Neural crest cell (in vitro differentiated cells): ENCODE measurements at regions not wholly inside any gene's neighbourhood (a gene's known extent, or its start where the extent isn't known, plus 50 kb on each side); places are given as distances from the start of the nearest gene placed in this dataset.

Source experiments
- DNase-seq: peaks from one replicate; pipeline ENCODE4 v3.0.0; 2021; ENCODE audit warnings: low read depth, mixed read lengths, low spot score
- H3K27ac Mint-ChIP-seq: one replicate; pipeline ENCODE4 v1.8.0; 2021; ENCODE audit warnings: mild to moderate bottlenecking, mixed read lengths; ENCODE audit not compliant: unreplicated experiment
- H3K27me3 Mint-ChIP-seq: 2 replicates; pipeline ENCODE4 v1.8.0; 2021; ENCODE audit warnings: low read depth, mild to moderate bottlenecking, mixed read lengths
- H3K36me3 Mint-ChIP-seq: 2 replicates; pipeline ENCODE4 v1.8.0; 2021; ENCODE audit warnings: low read depth, mild to moderate bottlenecking, mixed read lengths
- H3K4me1 Mint-ChIP-seq: 2 replicates; pipeline ENCODE4 v1.8.0; 2021; ENCODE audit warnings: mixed read lengths
- H3K4me3 Mint-ChIP-seq: one replicate; pipeline ENCODE4 v1.8.0; 2021; ENCODE audit warnings: mild to moderate bottlenecking, mixed read lengths
- H3K9me3 Mint-ChIP-seq: 2 replicates; pipeline ENCODE4 v1.8.0; 2021; ENCODE audit warnings: mixed read lengths
- TF ChIP-seq, protein P1 (sequence below): fragments of 200-600 bp; sonication (generic); conservative IDR thresholded peaks from 2 replicates; pipeline ENCODE4 v1.5.0; 2021; ENCODE audit warnings: antibody characterized with exemption, mild to moderate bottlenecking

DNA sequence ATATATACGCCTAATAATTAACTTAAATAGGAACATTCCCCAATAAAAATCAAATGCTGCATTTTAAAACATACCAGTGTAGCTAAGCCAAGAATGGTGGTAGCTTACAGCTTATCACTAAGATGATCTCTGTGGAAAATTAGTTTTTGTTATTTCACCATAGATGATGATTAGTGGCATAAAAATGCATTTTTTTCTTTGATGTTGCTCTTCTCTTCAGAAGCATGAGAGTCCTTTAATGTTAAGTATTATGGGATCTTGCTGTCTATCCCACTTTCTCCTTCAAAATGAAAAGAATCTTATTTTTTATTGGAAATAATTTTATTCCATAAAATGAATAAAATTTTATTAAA is 731.0 kb downstream of the SLITRK1 start:
- Mint-ChIP-seq H3K36me3 (no peaks in the 10 kb centered on the region), H3K27ac (no peak overlapping the region), H3K27me3 (no peaks in the 10 kb centered on the region), H3K4me1 (no peaks in the 10 kb centered on the region), H3K9me3 (no peaks in the 10 kb centered on the region), H3K4me3 (no peak overlapping the region)
- no peak for DNase-seq
- TF ChIP-seq, protein P1, sequence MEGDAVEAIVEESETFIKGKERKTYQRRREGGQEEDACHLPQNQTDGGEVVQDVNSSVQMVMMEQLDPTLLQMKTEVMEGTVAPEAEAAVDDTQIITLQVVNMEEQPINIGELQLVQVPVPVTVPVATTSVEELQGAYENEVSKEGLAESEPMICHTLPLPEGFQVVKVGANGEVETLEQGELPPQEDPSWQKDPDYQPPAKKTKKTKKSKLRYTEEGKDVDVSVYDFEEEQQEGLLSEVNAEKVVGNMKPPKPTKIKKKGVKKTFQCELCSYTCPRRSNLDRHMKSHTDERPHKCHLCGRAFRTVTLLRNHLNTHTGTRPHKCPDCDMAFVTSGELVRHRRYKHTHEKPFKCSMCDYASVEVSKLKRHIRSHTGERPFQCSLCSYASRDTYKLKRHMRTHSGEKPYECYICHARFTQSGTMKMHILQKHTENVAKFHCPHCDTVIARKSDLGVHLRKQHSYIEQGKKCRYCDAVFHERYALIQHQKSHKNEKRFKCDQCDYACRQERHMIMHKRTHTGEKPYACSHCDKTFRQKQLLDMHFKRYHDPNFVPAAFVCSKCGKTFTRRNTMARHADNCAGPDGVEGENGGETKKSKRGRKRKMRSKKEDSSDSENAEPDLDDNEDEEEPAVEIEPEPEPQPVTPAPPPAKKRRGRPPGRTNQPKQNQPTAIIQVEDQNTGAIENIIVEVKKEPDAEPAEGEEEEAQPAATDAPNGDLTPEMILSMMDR = no peak

DNA sequence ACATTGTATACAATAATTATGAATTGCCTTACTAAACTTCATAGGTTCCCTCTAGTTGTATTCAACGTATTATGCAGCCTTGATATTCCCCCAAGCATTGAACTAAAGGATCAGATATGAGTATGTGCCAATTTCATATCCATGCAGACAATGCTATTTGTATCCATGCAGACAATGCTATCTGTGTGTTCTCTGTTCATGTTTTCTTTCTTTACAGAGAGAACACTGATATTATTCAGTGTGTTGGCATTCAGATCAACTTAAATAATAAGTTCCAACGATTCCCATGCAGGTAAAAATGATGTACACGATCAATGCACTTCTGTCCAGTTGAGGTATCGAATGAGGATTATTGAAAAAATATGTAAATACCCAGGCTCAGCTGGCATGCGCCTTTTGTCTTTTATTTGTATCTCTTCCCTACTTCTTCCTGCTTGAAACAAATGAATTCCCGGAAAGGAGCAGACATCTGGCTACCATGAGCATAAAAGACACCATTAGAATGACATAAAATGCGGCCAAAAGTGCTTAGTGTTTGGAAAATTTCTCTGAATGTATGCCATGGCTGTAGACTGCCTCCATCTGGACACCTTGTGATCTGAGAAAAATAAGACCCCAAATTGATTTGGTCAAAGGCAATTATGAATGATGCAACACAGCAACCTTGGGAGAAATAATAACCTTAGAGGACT is 731.5 kb downstream of the SLITRK1 start:
- no peak for DNase-seq
- no peaks in the 10 kb centered on the region for H3K9me3 Mint-ChIP-seq
- TF ChIP-seq, protein P1 = no peak

DNA sequence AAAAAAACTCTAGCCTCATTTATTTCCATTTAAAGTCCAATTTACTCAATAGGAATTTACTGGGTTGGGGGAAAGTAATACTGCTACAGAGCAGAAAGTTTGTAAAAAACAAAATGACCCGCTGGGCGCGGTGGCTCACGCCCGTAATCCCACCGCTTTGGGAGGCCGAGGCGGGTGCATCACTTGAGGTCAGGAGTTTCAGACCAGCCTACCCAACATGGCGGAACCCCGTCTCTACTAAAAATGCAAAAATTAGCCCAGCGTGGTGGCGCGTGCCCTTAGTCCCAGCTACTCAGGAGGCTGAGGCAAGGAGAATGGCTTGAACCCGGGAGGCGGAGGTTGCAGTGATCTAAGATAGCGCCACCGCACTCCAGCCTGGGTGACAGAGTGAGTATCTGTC is 745.6 kb downstream of the SLITRK1 start:
- no peaks in the 10 kb centered on the region for H3K4me1 Mint-ChIP-seq
- H3K27ac Mint-ChIP-seq = no peak overlapping the region
- H3K27me3 Mint-ChIP-seq = no peaks in the 10 kb centered on the region
- no peaks in the 10 kb centered on the region for H3K36me3 Mint-ChIP-seq
- H3K4me3 Mint-ChIP-seq = no peak overlapping the region
- H3K9me3 Mint-ChIP-seq = peaks cover 9% of the 10 kb centered on the region
- TF ChIP-seq, protein P1 = no peak
- no peak for DNase-seq

More for the DNA sequence above, 731.5 kb downstream of the SLITRK1 start:
- H3K27me3 Mint-ChIP-seq = no peaks in the 10 kb centered on the region
- no peaks in the 10 kb centered on the region for H3K36me3 Mint-ChIP-seq
- no peaks in the 10 kb centered on the region for H3K4me1 Mint-ChIP-seq
- H3K4me3 Mint-ChIP-seq = no peak overlapping the region
- no peak overlapping the region for H3K27ac Mint-ChIP-seq

DNA sequence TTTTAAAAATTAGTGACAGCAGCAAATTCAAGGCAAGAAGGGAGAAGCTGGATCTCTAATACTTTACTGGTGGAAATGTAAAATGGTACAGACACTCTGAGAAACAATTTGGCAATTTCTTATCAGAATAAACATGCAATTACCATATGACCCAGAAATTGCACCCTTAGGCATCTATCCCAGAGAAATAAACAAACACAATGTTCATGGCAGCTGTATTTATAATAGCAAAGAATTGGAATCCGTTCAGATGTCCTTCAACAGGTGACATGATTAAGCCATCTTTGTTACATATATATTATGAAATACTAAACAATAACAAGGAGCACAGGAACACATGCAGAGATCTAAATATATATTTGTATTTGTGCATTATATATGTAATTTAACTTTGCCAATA is 756.5 kb downstream of the SLITRK1 start:
- TF ChIP-seq, protein P1 = no peak
- Mint-ChIP-seq H3K27me3 (no peaks in the 10 kb centered on the region), H3K9me3 (no peaks in the 10 kb centered on the region), H3K4me3 (no peak overlapping the region), H3K4me1 (no peaks in the 10 kb centered on the region), H3K36me3 (no peaks in the 10 kb centered on the region), H3K27ac (no peak overlapping the region)
- no peak for DNase-seq

DNA sequence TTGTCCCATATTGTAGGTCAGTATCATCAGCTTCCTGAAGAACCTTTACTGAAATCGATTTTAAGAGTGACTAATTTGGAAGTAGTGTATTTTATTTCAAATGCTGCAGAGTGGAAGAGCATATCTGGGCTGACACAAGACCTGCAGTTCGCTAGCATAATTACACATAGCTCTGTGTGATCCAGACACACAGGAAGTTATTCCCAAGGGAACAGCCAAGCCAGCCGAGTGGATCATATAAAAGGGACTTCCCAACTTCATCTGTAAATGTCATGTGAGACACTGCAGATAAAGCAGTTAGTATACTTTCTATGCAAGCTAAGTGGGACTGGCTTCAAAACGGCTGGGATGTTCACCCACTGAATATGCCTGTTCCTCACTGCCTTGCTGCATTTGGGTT is 760.4 kb downstream of the SLITRK1 start:
- Mint-ChIP-seq H3K4me1 (no peaks in the 10 kb centered on the region), H3K9me3 (no peaks in the 10 kb centered on the region), H3K36me3 (no peaks in the 10 kb centered on the region), H3K27ac (no peak overlapping the region), H3K27me3 (no peaks in the 10 kb centered on the region), H3K4me3 (no peak overlapping the region)
- DNase-seq = no peak
- TF ChIP-seq, protein P1 = no peak
